ENCODE measurements at regions not wholly inside any gene's neighbourhood (a gene's known extent, or its start where the extent isn't known, plus 50 kb on each side); places are given as distances from the start of the nearest gene placed in this dataset.

GRCh38 chr5:158364367-158364766, 505.4 kb upstream of the CLINT1 start:
- FAIRE-seq (no peak), DNase-seq (ENCODE audit: insufficient read length) (no peak)
- no peak for TF ChIP-seq TAF1 (IDR thresholded peaks at IDR 0.05; ENCODE audit: borderline replicate concordance, low read depth, low read length)
- no peak for TF ChIP-seq POLR2A (IDR thresholded peaks at IDR 0.05; ENCODE audit: low read depth, low read length)
- TF ChIP-seq POLR2AphosphoS5 (IDR thresholded peaks at IDR 0.05; ENCODE audit: low read depth, low read length), result no peak

- DNase-seq (ENCODE audit: insufficient read length) (no peak), FAIRE-seq (no peak)
- no peak for TF ChIP-seq POLR2AphosphoS5 (IDR thresholded peaks at IDR 0.05; ENCODE audit: low read depth, low read length)
- no peak for TF ChIP-seq POLR2A (IDR thresholded peaks at IDR 0.05; ENCODE audit: low read depth, low read length)
- TF ChIP-seq TAF1 (IDR thresholded peaks at IDR 0.05; ENCODE audit: borderline replicate concordance, low read depth, low read length), result no peak
These were observed 496.0 kb upstream of the CLINT1 start for GRCh38 chr5:158354958-158355357.

GRCh38 chr5:158351485-158352125, 492.7 kb upstream of the CLINT1 start:
- TF ChIP-seq POLR2A (IDR thresholded peaks at IDR 0.05; ENCODE audit: low read depth, low read length) (no peak), TAF1 (IDR thresholded peaks at IDR 0.05; ENCODE audit: borderline replicate concordance, low read depth, low read length) (no peak), POLR2AphosphoS5 (IDR thresholded peaks at IDR 0.05; ENCODE audit: low read depth, low read length) (no peak)
- FAIRE-seq (no peak), DNase-seq (ENCODE audit: insufficient read length) (no peak)

- no peak for TF ChIP-seq TAF1 (IDR thresholded peaks at IDR 0.05; ENCODE audit: borderline replicate concordance, low read depth, low read length)
- TF ChIP-seq POLR2AphosphoS5 (IDR thresholded peaks at IDR 0.05; ENCODE audit: low read depth, low read length), result no peak
- TF ChIP-seq POLR2A (IDR thresholded peaks at IDR 0.05; ENCODE audit: low read depth, low read length), result no peak
- no peak for DNase-seq (ENCODE audit: insufficient read length)
- no peak for FAIRE-seq
These were observed 491.0 kb upstream of the CLINT1 start for GRCh38 chr5:158349987-158350386.

DNA sequence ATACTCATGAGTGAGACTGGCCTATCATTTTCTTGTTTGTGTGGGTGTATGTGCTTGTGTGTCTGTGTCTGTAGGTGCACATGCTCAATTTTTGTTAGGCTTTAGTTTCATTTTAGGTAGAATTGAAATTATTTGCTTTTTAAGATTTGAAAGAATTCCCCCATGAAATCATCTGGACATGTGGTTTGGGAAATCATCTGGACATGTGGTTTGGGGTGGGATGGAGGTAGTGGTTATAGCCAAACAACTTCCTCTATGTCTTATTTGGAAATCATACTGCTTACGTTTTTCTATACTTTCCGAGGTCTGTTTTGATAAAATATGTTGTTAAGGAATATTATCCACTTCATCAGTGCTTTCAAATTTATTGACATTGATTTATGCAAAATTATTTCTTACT, 485.4 kb upstream of the CLINT1 start:
- DNase-seq (ENCODE audit: insufficient read length) (no peak), FAIRE-seq (no peak)
- TF ChIP-seq TAF1 (IDR thresholded peaks at IDR 0.05; ENCODE audit: borderline replicate concordance, low read depth, low read length) (no peak), POLR2A (IDR thresholded peaks at IDR 0.05; ENCODE audit: low read depth, low read length) (no peak), POLR2AphosphoS5 (IDR thresholded peaks at IDR 0.05; ENCODE audit: low read depth, low read length) (no peak)

DNA sequence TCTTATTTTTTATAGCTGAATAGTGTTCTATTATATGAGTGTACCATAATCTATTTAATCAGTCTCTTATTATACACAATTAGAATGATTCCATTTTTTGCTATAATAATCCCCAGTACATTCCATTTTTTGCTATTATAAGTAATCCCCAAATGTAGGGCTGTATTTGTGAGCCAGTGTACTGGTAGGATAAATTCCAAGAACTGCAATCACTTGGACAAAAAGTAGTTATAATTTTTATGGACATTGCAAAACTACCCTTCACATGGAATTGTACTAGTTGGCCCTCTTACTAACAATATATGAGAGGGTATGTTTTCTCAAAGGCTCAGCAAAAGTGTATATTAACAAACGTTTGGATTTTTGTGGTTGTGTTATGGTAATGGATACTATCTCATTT, 481.7 kb upstream of the CLINT1 start:
- no peak for FAIRE-seq
- no peak for DNase-seq (ENCODE audit: insufficient read length)
- TF ChIP-seq TAF1 (IDR thresholded peaks at IDR 0.05; ENCODE audit: borderline replicate concordance, low read depth, low read length) (no peak), POLR2A (IDR thresholded peaks at IDR 0.05; ENCODE audit: low read depth, low read length) (no peak), POLR2AphosphoS5 (IDR thresholded peaks at IDR 0.05; ENCODE audit: low read depth, low read length) (no peak)

DNA sequence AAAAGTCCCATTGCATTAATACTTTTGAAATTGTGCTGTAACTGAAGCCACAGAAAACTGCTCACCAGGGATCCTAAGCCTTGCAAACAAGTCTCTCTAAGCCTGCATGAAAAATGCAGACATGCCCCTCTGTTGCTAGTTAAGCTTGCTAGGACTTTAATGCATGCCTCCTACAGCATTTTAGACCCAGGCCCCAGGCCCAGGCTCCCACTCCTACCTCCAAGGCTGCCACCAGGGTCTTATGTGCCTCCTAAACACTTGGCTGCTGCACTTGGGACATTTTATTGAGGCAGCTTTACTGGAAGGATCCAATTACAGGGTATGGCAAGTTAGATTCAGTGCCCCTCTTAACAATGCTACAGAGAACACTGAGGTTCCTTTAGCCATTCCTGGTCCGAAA, 467.3 kb upstream of the CLINT1 start:
- FAIRE-seq (no peak), DNase-seq (ENCODE audit: insufficient read length) (no peak)
- TF ChIP-seq POLR2A (IDR thresholded peaks at IDR 0.05; ENCODE audit: low read depth, low read length) (no peak), POLR2AphosphoS5 (IDR thresholded peaks at IDR 0.05; ENCODE audit: low read depth, low read length) (no peak), TAF1 (IDR thresholded peaks at IDR 0.05; ENCODE audit: borderline replicate concordance, low read depth, low read length) (no peak)

GRCh38 chr5:158324236-158324635, 465.3 kb upstream of the CLINT1 start:
- no peak for DNase-seq (ENCODE audit: insufficient read length)
- TF ChIP-seq TAF1 (IDR thresholded peaks at IDR 0.05; ENCODE audit: borderline replicate concordance, low read depth, low read length) (no peak), POLR2A (IDR thresholded peaks at IDR 0.05; ENCODE audit: low read depth, low read length) (no peak), POLR2AphosphoS5 (IDR thresholded peaks at IDR 0.05; ENCODE audit: low read depth, low read length) (no peak)
- FAIRE-seq, result no peak

- no peak for FAIRE-seq
- TF ChIP-seq POLR2AphosphoS5 (IDR thresholded peaks at IDR 0.05; ENCODE audit: low read depth, low read length) (no peak), POLR2A (IDR thresholded peaks at IDR 0.05; ENCODE audit: low read depth, low read length) (no peak), TAF1 (IDR thresholded peaks at IDR 0.05; ENCODE audit: borderline replicate concordance, low read depth, low read length) (no peak)
These were observed 463.7 kb upstream of the CLINT1 start for GRCh38 chr5:158322620-158323019.

GRCh38 chr5:158320934-158321333, 462.0 kb upstream of the CLINT1 start:
- TF ChIP-seq TAF1 (IDR thresholded peaks at IDR 0.05; ENCODE audit: borderline replicate concordance, low read depth, low read length), result no peak
- TF ChIP-seq POLR2A (IDR thresholded peaks at IDR 0.05; ENCODE audit: low read depth, low read length), result no peak
- TF ChIP-seq POLR2AphosphoS5 (IDR thresholded peaks at IDR 0.05; ENCODE audit: low read depth, low read length), result no peak

More at GRCh38 chr5:158322620-158323019, 463.7 kb upstream of the CLINT1 start:
- no peak for DNase-seq (ENCODE audit: insufficient read length)

GRCh38 chr5:158320178-158320674, 461.3 kb upstream of the CLINT1 start:
- DNase-seq (ENCODE audit: insufficient read length), result no peak
- TF ChIP-seq TAF1 (IDR thresholded peaks at IDR 0.05; ENCODE audit: borderline replicate concordance, low read depth, low read length) (no peak), POLR2AphosphoS5 (IDR thresholded peaks at IDR 0.05; ENCODE audit: low read depth, low read length) (no peak), POLR2A (IDR thresholded peaks at IDR 0.05; ENCODE audit: low read depth, low read length) (no peak)
- no peak for FAIRE-seq

More at GRCh38 chr5:158320934-158321333, 462.0 kb upstream of the CLINT1 start:
- FAIRE-seq, result no peak
- no peak for DNase-seq (ENCODE audit: insufficient read length)

DNA sequence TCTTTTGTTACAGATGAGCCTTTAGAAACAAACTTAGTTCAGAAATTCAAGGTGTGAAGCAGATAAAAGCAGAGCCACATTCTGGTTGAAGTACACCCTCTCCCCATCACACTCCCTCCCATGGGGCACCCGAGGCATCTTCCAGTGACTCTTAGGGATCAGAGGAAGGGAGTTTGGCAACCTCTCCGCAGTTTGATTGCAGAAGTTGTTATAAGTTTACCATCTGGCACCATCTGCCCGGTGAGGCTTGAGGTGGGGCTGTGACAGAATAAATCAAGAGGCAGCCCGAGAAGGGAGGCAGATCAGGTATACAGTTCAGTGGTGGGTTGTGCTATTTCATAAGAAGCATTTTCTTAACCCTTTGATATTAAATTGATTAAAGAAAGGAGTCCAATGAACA, 458.6 kb upstream of the CLINT1 start:
- FAIRE-seq, result no peak

More for the DNA sequence above, 458.6 kb upstream of the CLINT1 start:
- no peak for DNase-seq (ENCODE audit: insufficient read length)
- no peak for TF ChIP-seq POLR2A (IDR thresholded peaks at IDR 0.05; ENCODE audit: low read depth, low read length)
- no peak for TF ChIP-seq TAF1 (IDR thresholded peaks at IDR 0.05; ENCODE audit: borderline replicate concordance, low read depth, low read length)
- TF ChIP-seq POLR2AphosphoS5 (IDR thresholded peaks at IDR 0.05; ENCODE audit: low read depth, low read length), result no peak

All from GM12892 (cell line).